HepG2 (cell line): ENCODE measurements at regions not wholly inside any gene's neighbourhood (a gene's known extent, or its start where the extent isn't known, plus 50 kb on each side); places are given as distances from the start of the nearest gene placed in this dataset.

ENCODE experiments used
- ATAC-seq: fragments of 200-7000 bp; cut with Tn5 transposase; 3 replicates; pipeline ENCODE4 v1.9.1; 2020; ENCODE audit warnings: mild to moderate bottlenecking, moderate library complexity
- BruUV-seq: library from RNA; stranded (reverse); fragments of 400-500 nt; replicated peaks from 2 replicates; lab custom pipeline; 2021; lab: Mats Ljungman, UMichigan
- CTCF ChIA-PET: fragments of 300-600 bp; formaldehyde crosslinking; extraction: SDS; loops from one replicate; lab custom pipeline; 2021; ENCODE audit warnings: low total read pairs, inconsistent platforms, low intra/inter-chr PET ratio; lab: Yijun Ruan, JAX
- POLR2A ChIA-PET: fragments of 350-600 bp; sonication (Branson Sonifier 250); formaldehyde crosslinking; loops from one replicate; lab custom pipeline; 2020; ENCODE audit warnings: antibody characterized with exemption, inconsistent platforms; lab: Yijun Ruan, JAX
- DNase-seq: peaks from one replicate; pipeline ENCODE4 v3.0.0-alpha.2; 2015; ENCODE audit warnings: low spot score
- FAIRE-seq: peaks from 3 replicates; lab custom pipeline; 2011; peaks lifted over from hg19 to GRCh38; lab: Jason Lieb, UNC
- H2AFZ ChIP-seq: one replicate; pipeline ENCODE4 v1.6.1; 2011; ENCODE audit warnings: low read length, inconsistent platforms
- H3K27ac ChIP-seq: fragments of 300-600 bp; 3 replicates; pipeline ENCODE4 v1.8.0; 2011; ENCODE audit warnings: mixed run types, mild to moderate bottlenecking, mixed read lengths, low read length, inconsistent platforms; ENCODE audit not compliant: insufficient read depth; ENCODE audit errors: extremely low read length
- H3K27me3 ChIP-seq, 2 experiments: fragments of 200-600 bp in 1 of 2; 2 replicates in 1 of 2; 3 replicates in 1 of 2; pipeline versions ENCODE4 v1.6.0 to v1.8.0; 2011; ENCODE audit warnings: low read length in 2 of 2, mild to moderate bottlenecking in 2 of 2, moderate library complexity in 2 of 2, inconsistent platforms in 1 of 2; ENCODE audit not compliant: insufficient read depth in 2 of 2, control insufficient read depth in 1 of 2
- H3K36me3 ChIP-seq, 2 experiments: fragments of 200-600 bp in 1 of 2; replicated peaks in 1 of 2; 2 replicates in 1 of 2; 3 replicates in 1 of 2; pipeline versions ENCODE4 v1.5.1 to v1.8.0; 2011; ENCODE audit warnings: low read length in 2 of 2, inconsistent platforms in 1 of 2; ENCODE audit not compliant: insufficient read depth in 2 of 2, control insufficient read depth in 1 of 2
- H3K4me1 ChIP-seq: 2 replicates; pipeline ENCODE4 v1.5.1; 2012; ENCODE audit warnings: low read length, inconsistent platforms; ENCODE audit not compliant: insufficient read depth
- H3K4me2 ChIP-seq: 2 replicates; pipeline ENCODE4 v1.6.0; 2011; ENCODE audit warnings: low read depth, low read length, inconsistent platforms
- H3K4me3 ChIP-seq, 3 experiments: fragments of 200-600 bp in 1 of 3; sonication (generic), shearing (Covaris generic) in 1 of 3; replicated peaks in 1 of 3; 2 replicates each; pipeline ENCODE4 v1.5.1; 2011 to 2016; ENCODE audit warnings: low read length in 3 of 3, inconsistent platforms in 2 of 3, low read depth in 2 of 3, mild to moderate bottlenecking in 2 of 3, control low read depth in 1 of 3, mixed read lengths in 1 of 3; ENCODE audit not compliant: insufficient read depth in 1 of 3
- H3K79me2 ChIP-seq: one replicate; pipeline ENCODE4 v1.6.1; 2011; ENCODE audit warnings: low read length, inconsistent platforms; ENCODE audit not compliant: insufficient read depth
- H3K9ac ChIP-seq: 2 replicates; pipeline ENCODE4 v1.6.0; 2011; ENCODE audit warnings: mild to moderate bottlenecking, low read depth, low read length, inconsistent platforms; ENCODE audit not compliant: insufficient read depth
- H3K9me3 ChIP-seq: 2 replicates; pipeline ENCODE4 v1.5.1; 2012; ENCODE audit warnings: mild to moderate bottlenecking, low read length
- H4K20me1 ChIP-seq: 2 replicates; pipeline ENCODE4 v1.6.0; 2011; ENCODE audit warnings: inconsistent platforms, mild to moderate bottlenecking, low read length, moderate library complexity; ENCODE audit not compliant: insufficient read depth
- ARID5B ChIP-seq: IDR thresholded peaks from 2 replicates; pipeline ENCODE4 v1.4.0; 2020; ENCODE audit warnings: mild to moderate bottlenecking, missing genetic modification reagents
- GATA4 ChIP-seq: sonication (generic); IDR thresholded peaks from 2 replicates; pipeline ENCODE4 v1.6.1; 2016; ENCODE audit warnings: antibody characterized with exemption, low read depth, borderline replicate concordance
- MAFF ChIP-seq: IDR thresholded peaks from 2 replicates; pipeline ENCODE4 v1.6.1; 2011; ENCODE audit warnings: low read depth, low read length, improper control_type of control experiment
- MAFK ChIP-seq, 2 experiments: IDR thresholded peaks in 1 of 2; conservative IDR thresholded peaks in 1 of 2; 2 replicates each; pipeline ENCODE4 v1.6.1; 2011; ENCODE audit warnings: improper control_type of control experiment in 2 of 2, low read length in 2 of 2
- NFE2L1 ChIP-seq: sonication (generic); formaldehyde crosslinking; IDR thresholded peaks from 2 replicates; pipeline ENCODE4 v1.4.0; 2020; ENCODE audit warnings: missing genetic modification reagents, mild to moderate bottlenecking, borderline replicate concordance
- NFE2L2 ChIP-seq: fragments of 150-350 bp; IDR thresholded peaks from 2 replicates; pipeline ENCODE4 v1.6.1; 2014; ENCODE audit warnings: low read length
- SMARCE1 ChIP-seq: fragments of 450-650 bp; IDR thresholded peaks from 2 replicates; pipeline ENCODE4 v1.6.1; 2017; ENCODE audit warnings: borderline replicate concordance
- ZNF260 ChIP-seq: sonication (generic); formaldehyde crosslinking; IDR thresholded peaks from 2 replicates; pipeline ENCODE4 v1.4.0; 2020; ENCODE audit warnings: missing genetic modification reagents, low read depth, mild to moderate bottlenecking, borderline replicate concordance
- ZNF362 ChIP-seq: sonication (generic); formaldehyde crosslinking; IDR thresholded peaks from 2 replicates; pipeline ENCODE4 v1.4.0; 2020; ENCODE audit warnings: missing genetic modification reagents, mild to moderate bottlenecking, borderline replicate concordance
- ZNF629 ChIP-seq: sonication (generic); formaldehyde crosslinking; conservative IDR thresholded peaks from 2 replicates; pipeline ENCODE4 v1.5.0; 2020; ENCODE audit warnings: missing genetic modification reagents
- ZNF780A ChIP-seq: sonication (generic); formaldehyde crosslinking; IDR thresholded peaks from 2 replicates; pipeline ENCODE4 v1.8.0; 2022; ENCODE audit warnings: mild to moderate bottlenecking, missing genetic modification reagents, moderate library complexity
- ZNF792 ChIP-seq: IDR thresholded peaks from 2 replicates; pipeline ENCODE4 v1.6.1; 2016
- WGBS: methylation state at CpG from one replicate; pipeline ENCODE4 v1.1.6; 2017; ENCODE audit warnings: low lambda C conversion rate; 5-methylcytosine and 5-hydroxymethylcytosine counted together
- in situ Hi-C: cut with HindIII; loops from 2 replicates; pipeline ENCODE4 v1.10.0; 2017; ENCODE audit warnings: low pct_unique_long_range_greater_than_20kb; ENCODE audit not compliant: extremely low pct_ligation_motif_present
- intact Hi-C: fragments of 100-400 bp; cut with micrococcal nuclease; formaldehyde crosslinking; loops from one replicate; pipeline ENCODE4 v1.10.0; 2022; ENCODE audit not compliant: unreplicated experiment

- ATAC-seq (no peak), FAIRE-seq (no peak), DNase-seq (no peak)
- Histone ChIP-seq H2AFZ (no peak overlapping the region), H3K27ac (no peak overlapping the region), H3K4me3 (no peak overlapping the region), H3K9me3 (peaks cover 42% of the 10 kb centered on the region), H3K27me3 (no peaks in the 10 kb centered on the region), H4K20me1 (no peaks in the 10 kb centered on the region), H3K4me2 (no peak overlapping the region), H3K4me1 (no peaks in the 10 kb centered on the region), H3K36me3 (no peaks in the 10 kb centered on the region), H3K79me2 (no peaks in the 10 kb centered on the region), H3K9ac (no peak overlapping the region)
- WGBS = 5% methylated on average over 2 of the region's 2 CpGs
- ChIA-PET CTCF (no interaction called here), POLR2A (no interaction called here)
- intact Hi-C loops = loop anchor here (10.0 kb wide), 1 partner anchor 608 kb away; no protein-coding TSS in a partner anchor
- TF ChIP-seq NFE2L1 (no peak), ZNF629 (CRISPR knock-in tag) (no peak), ZNF780A (no peak), MAFK (conservative IDR thresholded peaks at IDR 0.05 in 1 of 2, IDR thresholded peaks at IDR 0.05 in 1 of 2; ENCODE audit: low read length in 2 of 2) (peak; percentile 97 to 98), ZNF260 (CRISPR knock-in tag) (no peak), NFE2L2 (peak; percentile 75), ZNF362 (CRISPR knock-in tag) (no peak), ZNF792 (CRISPR knock-in tag) (no peak), SMARCE1 (no peak), MAFF (peak; percentile 97), GATA4 (no peak), ARID5B (CRISPR knock-in tag) (no peak)
- in situ Hi-C loops = no loop called here
- BruUV-seq = no TSS peak
Measured at GRCh38 chr5:15992918-15993317, 186.7 kb downstream of the MARCHF11 start.
